ENCODE measurements at regions not wholly inside any gene's neighbourhood (a gene's known extent, or its start where the extent isn't known, plus 50 kb on each side); places are given as distances from the start of the nearest gene placed in this dataset.

DNA sequence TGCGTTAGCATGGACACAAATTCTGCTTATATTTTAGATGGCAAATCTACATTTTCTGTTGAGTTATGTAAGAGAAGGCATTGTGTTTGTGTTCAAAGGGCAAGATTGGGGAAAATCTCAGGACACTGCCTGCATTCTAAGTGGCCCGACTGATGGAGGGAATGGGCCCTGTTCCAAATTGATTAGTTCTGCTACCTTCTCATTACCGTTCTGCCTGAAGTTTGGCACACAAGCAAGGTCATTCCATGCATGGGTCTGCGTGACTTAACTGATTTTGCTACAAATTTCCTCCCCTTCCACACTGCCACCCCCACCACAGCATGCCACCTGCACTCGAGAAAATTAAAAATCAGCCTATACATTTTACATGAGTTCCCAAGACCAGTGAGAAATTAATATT lies 409.9 kb downstream of the BRINP1 start:
- Histone ChIP-seq H3K27ac (ENCODE audit: insufficient read depth, low read length) (no peak overlapping the region), H3K79me2 (ENCODE audit: control insufficient read depth, insufficient read depth, low read length) (no peaks in the 10 kb centered on the region), H3K4me2 (ENCODE audit: extremely low read depth, insufficient read depth, low read length) (no peak overlapping the region), H3K9ac (ENCODE audit: insufficient read depth, low read length) (no peak overlapping the region), H2AFZ (ENCODE audit: low read length) (no peak overlapping the region), H3K4me1 (ENCODE audit: control insufficient read depth, extremely low read depth, insufficient read depth, low read length) (peaks cover 4% of the 10 kb centered on the region), H4K20me1 (ENCODE audit: control insufficient read depth, extremely low read depth, insufficient read depth, low read length) (no peaks in the 10 kb centered on the region), H3K27me3 (ENCODE audit: control insufficient read depth, insufficient read depth, low read length) (no peaks in the 10 kb centered on the region), H3K4me3 (replicated peaks in 1 of 4; ENCODE audit: control extremely low read depth in 1 of 4, insufficient read depth in 1 of 4, low read depth in 3 of 4, low read length in 4 of 4) (no peak overlapping the region), H3K9me3 (ENCODE audit: control insufficient read depth, insufficient read depth, low read depth, low read length) (no peaks in the 10 kb centered on the region), H3K36me3 (ENCODE audit: control insufficient read depth, insufficient read depth, low read length) (no peaks in the 10 kb centered on the region)
- TF ChIP-seq EZH2 (IDR thresholded peaks at IDR 0.05; ENCODE audit: low read length, missing control alignments) (no peak), CTCF (conservative IDR thresholded peaks at IDR 0.05 in 1 of 2, IDR thresholded peaks at IDR 0.05 in 1 of 2; ENCODE audit: low read depth in 1 of 2, low read length in 2 of 2) (no peak)
- DNase-seq (ENCODE audit: low read depth in 2 of 2): no peak

- Histone ChIP-seq H3K4me2 (ENCODE audit: extremely low read depth, insufficient read depth, low read length) (peak overlapping the region; percentile 59), H4K20me1 (ENCODE audit: control insufficient read depth, extremely low read depth, insufficient read depth, low read length) (no peaks in the 10 kb centered on the region)
- DNase-seq (ENCODE audit: low read depth in 2 of 2): peak in 1 of 2 donors; percentile 93
Measured at GRCh38 chr9:118961857-118962256, 407.4 kb downstream of the BRINP1 start.

GRCh38 chr9:118962426-118962825 lies 406.8 kb downstream of the BRINP1 start:
- H3K79me2 ChIP-seq (ENCODE audit: control insufficient read depth, insufficient read depth, low read length): no peaks in the 10 kb centered on the region
- no peak for TF ChIP-seq EZH2 (IDR thresholded peaks at IDR 0.05; ENCODE audit: low read length, missing control alignments)
- no peak for TF ChIP-seq CTCF (conservative IDR thresholded peaks at IDR 0.05 in 1 of 2, IDR thresholded peaks at IDR 0.05 in 1 of 2; ENCODE audit: low read depth in 1 of 2, low read length in 2 of 2)
- peaks cover 4% of the 10 kb centered on the region for H3K4me1 ChIP-seq (ENCODE audit: control insufficient read depth, extremely low read depth, insufficient read depth, low read length)
- H3K36me3 ChIP-seq (ENCODE audit: control insufficient read depth, insufficient read depth, low read length): no peaks in the 10 kb centered on the region
- peak overlapping the region; percentile 52 for H3K27ac ChIP-seq (ENCODE audit: insufficient read depth, low read length)
- DNase-seq (ENCODE audit: low read depth in 2 of 2): peak in 1 of 2 donors; percentile 80
- no peaks in the 10 kb centered on the region for H4K20me1 ChIP-seq (ENCODE audit: control insufficient read depth, extremely low read depth, insufficient read depth, low read length)
- H3K9me3 ChIP-seq (ENCODE audit: control insufficient read depth, insufficient read depth, low read depth, low read length): no peaks in the 10 kb centered on the region
- H3K27me3 ChIP-seq (ENCODE audit: control insufficient read depth, insufficient read depth, low read length): no peaks in the 10 kb centered on the region
- H3K4me3 ChIP-seq (replicated peaks in 1 of 4; ENCODE audit: control extremely low read depth in 1 of 4, insufficient read depth in 1 of 4, low read depth in 3 of 4, low read length in 4 of 4): no peak overlapping the region
- peak overlapping the region; percentile 45 for H3K4me2 ChIP-seq (ENCODE audit: extremely low read depth, insufficient read depth, low read length)
- H2AFZ ChIP-seq (ENCODE audit: low read length): peak overlapping the region; percentile 52
- no peak overlapping the region for H3K9ac ChIP-seq (ENCODE audit: insufficient read depth, low read length)

More at GRCh38 chr9:118961857-118962256, 407.4 kb downstream of the BRINP1 start:
- Histone ChIP-seq H2AFZ (ENCODE audit: low read length) (peak overlapping the region; percentile 67), H3K27me3 (ENCODE audit: control insufficient read depth, insufficient read depth, low read length) (no peaks in the 10 kb centered on the region), H3K36me3 (ENCODE audit: control insufficient read depth, insufficient read depth, low read length) (no peaks in the 10 kb centered on the region), H3K79me2 (ENCODE audit: control insufficient read depth, insufficient read depth, low read length) (no peaks in the 10 kb centered on the region), H3K27ac (ENCODE audit: insufficient read depth, low read length) (peak overlapping the region; percentile 54), H3K9me3 (ENCODE audit: control insufficient read depth, insufficient read depth, low read depth, low read length) (no peaks in the 10 kb centered on the region), H3K4me3 (replicated peaks in 1 of 4; ENCODE audit: control extremely low read depth in 1 of 4, insufficient read depth in 1 of 4, low read depth in 3 of 4, low read length in 4 of 4) (no peak overlapping the region), H3K4me1 (ENCODE audit: control insufficient read depth, extremely low read depth, insufficient read depth, low read length) (peaks cover 4% of the 10 kb centered on the region), H3K9ac (ENCODE audit: insufficient read depth, low read length) (no peak overlapping the region)
- TF ChIP-seq CTCF (conservative IDR thresholded peaks at IDR 0.05 in 1 of 2, IDR thresholded peaks at IDR 0.05 in 1 of 2; ENCODE audit: low read depth in 1 of 2, low read length in 2 of 2) (no peak), EZH2 (IDR thresholded peaks at IDR 0.05; ENCODE audit: low read length, missing control alignments) (no peak)
